Heart left ventricle (tissue), 13 donors: ENCODE measurements at regions not wholly inside any gene's neighbourhood (a gene's known extent, or its start where the extent isn't known, plus 50 kb on each side); places are given as distances from the start of the nearest gene placed in this dataset.

Experiments
- CTCF ChIP-seq, 12 donors: fragments of 200-600 bp; sonication (generic) in 4 of 12; IDR thresholded peaks; one replicate each; pipeline versions ENCODE4 v1.5.0 to v1.8.0; 2018 to 2022; ENCODE audit warnings: antibody characterized with exemption in 12 of 12, mild to moderate bottlenecking in 5 of 12
- POLR2A ChIP-seq, 2 donors: fragments of 450-650 bp; IDR thresholded peaks; one replicate each; pipeline ENCODE4 v1.6.1; 2017; ENCODE audit warnings: antibody characterized with exemption in 2 of 2, mild to moderate bottlenecking in 2 of 2, moderate library complexity in 2 of 2
- donor health status: ischemic (EF 13 %, LVEDD 7.1; RV severe dilation, severe dysfunction).
- donor health status: DM: no; HTN: yes; CAD: no.
- donor health status: DM: no; HTN: no; CAD: no.
- donor health status: ischemic (EF 25% LVEDD 6.9; RV normal size, moderate dysfunction).
- donor health status: ischemic (EF 25% LVEDD 5.7; RV mildly dilated, moderate dysfunction).
- donor health status: ischemic (EF 35%, LVEDD 5.7; RV mildly dilated, moderate dysfunction).
- donor health status: nonischemic (EF 11% LVEDD 7.7; RV severe dilation, severe dysfunction).
- donor health status: DM: yes; HTN: yes; CAD: no.
- donor health status: PGD.
- donor health status: ischemic (EF 29% LVEDD 5.4; RV normal size, mild dysfunction).
- donor health status: nonischemic (EF 23%, LVEDD 6.1; RV moderate dilation, normal function).

DNA sequence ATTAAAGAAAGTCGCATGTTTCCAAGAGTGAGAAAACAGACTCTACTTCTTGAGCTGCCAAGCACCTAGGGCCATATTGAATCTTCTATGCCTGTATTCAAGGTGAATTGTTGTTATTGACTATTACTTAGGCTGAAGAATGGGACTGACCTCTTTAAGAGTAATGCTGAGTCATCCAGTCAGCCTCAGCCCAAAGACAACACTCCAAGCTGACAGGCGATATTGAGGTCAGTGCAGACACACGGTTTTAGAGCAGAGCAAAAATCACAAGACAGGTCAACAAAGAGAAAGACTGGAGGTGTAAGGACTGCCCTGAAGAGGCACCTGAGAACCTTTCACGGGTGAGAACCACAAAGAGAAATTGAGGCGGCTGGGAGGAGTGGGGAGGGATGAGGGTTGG is 146.9 kb downstream of the MIS18A start:
- no peak for TF ChIP-seq CTCF (IDR thresholded peaks at IDR 0.05)
- TF ChIP-seq POLR2A (IDR thresholded peaks at IDR 0.05) = no peak
